ENCODE measurements at regions not wholly inside any gene's neighbourhood (a gene's known extent, or its start where the extent isn't known, plus 50 kb on each side); places are given as distances from the start of the nearest gene placed in this dataset.

DNA sequence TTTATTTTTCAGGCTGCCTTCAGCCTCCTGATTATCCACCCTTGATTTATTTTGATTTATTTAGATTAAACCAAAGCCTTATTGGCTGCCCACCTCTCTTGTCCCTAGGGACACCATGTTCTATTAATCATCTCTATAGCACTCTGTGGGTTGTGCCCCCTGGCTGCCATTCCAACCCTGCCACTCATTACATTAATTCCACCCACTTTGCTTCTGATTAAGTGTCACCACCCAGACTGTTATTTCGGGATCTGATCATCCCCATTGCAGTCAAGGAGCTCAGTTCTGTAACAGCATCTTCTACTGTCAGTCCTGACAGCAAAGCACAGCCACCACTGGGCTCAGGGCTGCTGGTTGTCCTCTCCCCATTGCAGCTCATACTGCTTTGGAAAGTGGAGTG is 175.1 kb upstream of the DDX18 start:
- no peak for TF ChIP-seq POLR2AphosphoS5 (IDR thresholded peaks at IDR 0.05)
- no peak for TF ChIP-seq EP300 (IDR thresholded peaks at IDR 0.05)

Data from gastroesophageal sphincter (tissue), 2 donors.